ENCODE measurements at regions not wholly inside any gene's neighbourhood (a gene's known extent, or its start where the extent isn't known, plus 50 kb on each side); places are given as distances from the start of the nearest gene placed in this dataset.

DNA sequence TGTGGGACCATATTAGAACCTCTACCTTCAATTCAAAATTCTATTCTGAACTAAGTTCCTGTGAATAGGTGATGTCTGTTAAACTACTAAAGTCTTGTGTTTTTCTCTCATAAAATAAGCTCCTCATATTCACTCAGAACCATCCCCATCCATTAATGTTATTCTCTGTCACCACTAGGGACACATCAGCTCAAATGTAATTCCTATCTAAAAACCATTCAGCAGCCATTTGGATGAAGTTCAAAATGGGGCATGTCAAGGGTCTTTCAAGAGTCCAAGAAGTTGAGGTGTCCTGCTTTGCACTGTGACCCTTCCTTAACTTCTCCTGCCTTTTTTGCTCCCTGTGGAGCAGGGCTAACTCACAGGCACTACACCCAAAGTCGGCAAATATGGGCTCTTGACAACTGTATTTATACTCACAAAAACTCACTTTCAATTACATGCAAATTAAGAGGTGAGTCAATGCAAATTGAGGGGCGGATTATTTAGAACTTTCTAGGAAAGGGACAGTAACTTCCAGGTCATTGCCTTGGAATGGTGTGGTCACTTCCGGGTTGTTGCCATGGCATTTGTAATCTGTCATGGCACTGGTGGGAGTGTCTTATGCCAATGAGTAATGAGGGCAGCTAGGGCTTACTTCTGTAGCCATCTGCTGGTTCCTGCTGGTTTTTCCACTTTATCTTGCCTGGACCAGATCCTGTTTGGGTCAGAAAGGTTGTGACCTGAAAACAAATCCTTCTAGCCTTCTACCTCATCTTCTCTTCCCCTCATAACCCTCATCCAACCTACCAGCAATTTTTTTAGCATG is 128.2 kb upstream of the COX10 start:
- Histone ChIP-seq H3K4me3 (no peak overlapping the region), H3K27me3 (no peaks in the 10 kb centered on the region), H3K4me1 (no peaks in the 10 kb centered on the region), H3K27ac (no peak overlapping the region), H3K36me3 (no peaks in the 10 kb centered on the region), H3K9me3 (no peaks in the 10 kb centered on the region)
- no peak for ATAC-seq (ENCODE audit: low FRiP score in 2 of 2)
- no peak for TF ChIP-seq POLR2A (IDR thresholded peaks at IDR 0.05)
- TF ChIP-seq, protein P1, sequence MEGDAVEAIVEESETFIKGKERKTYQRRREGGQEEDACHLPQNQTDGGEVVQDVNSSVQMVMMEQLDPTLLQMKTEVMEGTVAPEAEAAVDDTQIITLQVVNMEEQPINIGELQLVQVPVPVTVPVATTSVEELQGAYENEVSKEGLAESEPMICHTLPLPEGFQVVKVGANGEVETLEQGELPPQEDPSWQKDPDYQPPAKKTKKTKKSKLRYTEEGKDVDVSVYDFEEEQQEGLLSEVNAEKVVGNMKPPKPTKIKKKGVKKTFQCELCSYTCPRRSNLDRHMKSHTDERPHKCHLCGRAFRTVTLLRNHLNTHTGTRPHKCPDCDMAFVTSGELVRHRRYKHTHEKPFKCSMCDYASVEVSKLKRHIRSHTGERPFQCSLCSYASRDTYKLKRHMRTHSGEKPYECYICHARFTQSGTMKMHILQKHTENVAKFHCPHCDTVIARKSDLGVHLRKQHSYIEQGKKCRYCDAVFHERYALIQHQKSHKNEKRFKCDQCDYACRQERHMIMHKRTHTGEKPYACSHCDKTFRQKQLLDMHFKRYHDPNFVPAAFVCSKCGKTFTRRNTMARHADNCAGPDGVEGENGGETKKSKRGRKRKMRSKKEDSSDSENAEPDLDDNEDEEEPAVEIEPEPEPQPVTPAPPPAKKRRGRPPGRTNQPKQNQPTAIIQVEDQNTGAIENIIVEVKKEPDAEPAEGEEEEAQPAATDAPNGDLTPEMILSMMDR (IDR thresholded peaks at IDR 0.05), result no peak
- TF ChIP-seq EP300 (IDR thresholded peaks at IDR 0.05), result no peak
- no peak for DNase-seq
- WGBS, 2 donors, result 95 to 97% methylated on average over 3 of the region's 3 CpGs

DNA sequence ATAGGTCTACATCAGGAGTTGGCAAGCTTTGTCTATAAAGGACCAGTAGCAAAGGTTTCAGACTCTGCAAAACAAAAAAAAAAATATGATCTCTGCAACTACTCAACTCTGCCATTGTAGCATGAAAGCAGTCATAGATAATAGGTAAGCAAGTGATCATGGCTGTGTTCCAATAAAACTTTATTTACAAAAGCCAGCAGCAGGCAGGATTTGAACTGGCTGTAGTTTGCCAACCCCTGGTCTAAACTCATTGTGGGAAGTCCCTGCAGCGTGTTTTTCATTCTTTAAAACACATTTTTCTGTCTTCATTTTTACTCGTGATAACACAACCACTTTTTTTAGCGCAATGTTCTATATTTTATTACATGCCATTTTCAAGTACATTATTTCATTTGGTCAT is 127.5 kb upstream of the COX10 start:
- no peak for ATAC-seq (ENCODE audit: low FRiP score in 2 of 2)

DNA sequence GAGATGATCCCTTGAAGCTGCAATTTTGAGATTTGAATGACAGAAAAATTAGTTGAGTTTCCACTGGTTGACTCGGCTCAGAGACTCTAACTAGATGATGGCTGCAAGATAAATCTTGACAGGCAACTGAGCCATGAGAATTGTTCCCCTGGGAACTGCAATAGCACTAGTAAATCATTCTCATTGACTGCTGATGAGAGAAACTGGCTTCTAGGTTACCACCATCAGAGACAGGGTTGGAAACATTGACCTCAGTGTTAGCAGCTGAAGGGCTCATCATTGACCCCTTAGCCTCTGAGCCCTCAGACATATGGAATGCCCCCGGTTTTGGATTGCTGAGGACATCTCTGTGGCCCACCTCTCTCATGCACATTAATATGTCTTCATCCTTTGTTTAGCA is 125.4 kb upstream of the COX10 start:
- DNase-seq (no peak), ATAC-seq (ENCODE audit: low FRiP score in 2 of 2) (no peak)
- WGBS, 2 donors, result 62 to 83% methylated on average over 2 of the region's 2 CpGs
- Histone ChIP-seq H3K27me3 (no peaks in the 10 kb centered on the region), H3K27ac (no peak overlapping the region), H3K36me3 (no peaks in the 10 kb centered on the region), H3K4me1 (no peaks in the 10 kb centered on the region), H3K9me3 (no peaks in the 10 kb centered on the region), H3K4me3 (no peak overlapping the region)
- TF ChIP-seq POLR2AphosphoS5 (IDR thresholded peaks at IDR 0.05) (no peak), POLR2A (IDR thresholded peaks at IDR 0.05) (no peak), EP300 (IDR thresholded peaks at IDR 0.05) (no peak)
- TF ChIP-seq, protein P1 (IDR thresholded peaks at IDR 0.05), result no peak

More for the DNA sequence above, 127.5 kb upstream of the COX10 start:
- WGBS, 2 donors, result 80 to 94% methylated on average over 3 of the region's 3 CpGs
- Histone ChIP-seq H3K27ac (no peak overlapping the region), H3K4me3 (no peak overlapping the region), H3K9me3 (no peaks in the 10 kb centered on the region), H3K4me1 (no peaks in the 10 kb centered on the region), H3K27me3 (no peaks in the 10 kb centered on the region), H3K36me3 (no peaks in the 10 kb centered on the region)
- no peak for DNase-seq
- TF ChIP-seq POLR2AphosphoS5 (IDR thresholded peaks at IDR 0.05) (no peak), POLR2A (IDR thresholded peaks at IDR 0.05) (no peak)

DNA sequence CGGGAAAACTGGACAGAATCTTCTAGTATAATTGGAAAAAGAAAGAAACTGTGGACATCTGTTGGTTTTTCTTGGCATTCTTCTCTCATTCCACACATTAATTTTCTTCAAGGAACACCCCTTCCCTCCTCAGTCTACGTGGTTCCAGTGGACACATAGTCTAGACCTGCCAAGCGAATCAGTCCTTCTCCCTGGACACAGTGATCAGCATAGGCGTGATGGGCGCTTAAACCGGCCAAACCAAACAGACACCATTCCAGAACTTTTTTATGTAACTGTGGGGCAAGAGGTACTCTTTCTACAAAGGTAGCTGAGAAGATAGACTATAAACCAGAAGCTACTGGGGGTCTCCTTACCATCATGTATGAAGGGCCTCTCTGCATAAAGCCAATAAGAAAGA is 121.8 kb upstream of the COX10 start:
- ATAC-seq (ENCODE audit: low FRiP score in 2 of 2), result peak in 1 of 2 donors; percentile 53
- H3K4me1 ChIP-seq, result no peaks in the 10 kb centered on the region
- H3K9me3 ChIP-seq, result no peaks in the 10 kb centered on the region
- TF ChIP-seq EP300 (IDR thresholded peaks at IDR 0.05) (no peak), POLR2A (IDR thresholded peaks at IDR 0.05) (no peak), POLR2AphosphoS5 (IDR thresholded peaks at IDR 0.05) (no peak)
- TF ChIP-seq, protein P1 (IDR thresholded peaks at IDR 0.05), result no peak
- DNase-seq, result no peak
- no peak overlapping the region for H3K27ac ChIP-seq
- H3K4me3 ChIP-seq, result no peak overlapping the region
- WGBS, 2 donors, result 86 to 93% methylated on average over 6 of the region's 6 CpGs
- no peaks in the 10 kb centered on the region for H3K27me3 ChIP-seq
- H3K36me3 ChIP-seq, result no peaks in the 10 kb centered on the region

DNA sequence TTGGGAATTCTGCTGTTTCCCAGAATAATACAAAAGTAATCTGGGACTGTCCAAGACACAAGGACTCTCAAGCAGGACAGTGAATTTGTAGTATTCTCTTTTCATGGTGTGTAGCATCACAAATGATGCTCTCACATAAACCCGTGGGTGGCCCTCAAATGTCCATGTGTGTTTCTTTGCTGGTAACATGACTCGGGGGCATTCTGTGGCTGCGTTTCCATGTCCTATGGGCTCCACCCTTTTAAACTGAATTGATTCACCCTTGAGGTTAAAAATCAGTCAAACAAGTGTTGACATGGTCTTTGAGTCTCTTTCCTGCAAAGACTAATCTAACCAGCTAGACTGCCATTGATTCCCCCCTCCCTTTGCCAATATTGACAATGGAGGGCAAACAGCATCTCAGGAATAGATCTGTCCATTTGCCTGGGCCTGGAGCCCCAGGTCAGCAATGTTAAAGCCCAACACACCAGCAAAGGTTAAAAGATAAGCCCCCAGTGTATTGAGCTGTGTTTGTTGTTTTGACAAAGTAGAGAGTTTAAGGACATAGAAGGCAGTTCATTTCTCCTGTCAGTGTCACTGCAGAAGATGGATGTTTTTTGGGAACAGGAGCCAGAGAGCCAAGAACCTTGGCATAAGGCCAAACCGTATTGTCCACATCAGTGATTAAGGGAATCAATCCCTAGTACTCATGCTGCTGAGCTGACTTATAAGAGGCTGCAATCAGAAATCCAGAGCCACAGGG is 117.1 kb upstream of the COX10 start:
- ATAC-seq (ENCODE audit: low FRiP score in 2 of 2) (no peak), DNase-seq (no peak)
- no peaks in the 10 kb centered on the region for H3K27me3 ChIP-seq
- H3K9me3 ChIP-seq, result no peaks in the 10 kb centered on the region
- H3K36me3 ChIP-seq, result no peaks in the 10 kb centered on the region
- TF ChIP-seq, protein P1 (IDR thresholded peaks at IDR 0.05), result no peak
- TF ChIP-seq POLR2A (IDR thresholded peaks at IDR 0.05) (no peak), EP300 (IDR thresholded peaks at IDR 0.05) (no peak), POLR2AphosphoS5 (IDR thresholded peaks at IDR 0.05) (no peak)
- H3K27ac ChIP-seq, result no peak overlapping the region
- 73 to 76% methylated on average over 4 of the region's 4 CpGs for WGBS, 2 donors
- H3K4me3 ChIP-seq, result no peak overlapping the region
- no peaks in the 10 kb centered on the region for H3K4me1 ChIP-seq
